Activated T-helper 9 cell treated with anti-CD3 and anti-CD28 coated beads, Interleukin-2, amount 50 U/mL, for 16 hours (primary cell): ENCODE measurements at regions not wholly inside any gene's neighbourhood (a gene's known extent, or its start where the extent isn't known, plus 50 kb on each side); places are given as distances from the start of the nearest gene placed in this dataset.

Source experiments
- DNase-seq: peaks from one replicate; pipeline ENCODE4 v3.0.0-alpha.2; 2020; ENCODE audit warnings: low read depth

GRCh38 chr1:34409689-34410229 lies 233.1 kb downstream of the C1orf94 start:
- no peak for DNase-seq

DNA sequence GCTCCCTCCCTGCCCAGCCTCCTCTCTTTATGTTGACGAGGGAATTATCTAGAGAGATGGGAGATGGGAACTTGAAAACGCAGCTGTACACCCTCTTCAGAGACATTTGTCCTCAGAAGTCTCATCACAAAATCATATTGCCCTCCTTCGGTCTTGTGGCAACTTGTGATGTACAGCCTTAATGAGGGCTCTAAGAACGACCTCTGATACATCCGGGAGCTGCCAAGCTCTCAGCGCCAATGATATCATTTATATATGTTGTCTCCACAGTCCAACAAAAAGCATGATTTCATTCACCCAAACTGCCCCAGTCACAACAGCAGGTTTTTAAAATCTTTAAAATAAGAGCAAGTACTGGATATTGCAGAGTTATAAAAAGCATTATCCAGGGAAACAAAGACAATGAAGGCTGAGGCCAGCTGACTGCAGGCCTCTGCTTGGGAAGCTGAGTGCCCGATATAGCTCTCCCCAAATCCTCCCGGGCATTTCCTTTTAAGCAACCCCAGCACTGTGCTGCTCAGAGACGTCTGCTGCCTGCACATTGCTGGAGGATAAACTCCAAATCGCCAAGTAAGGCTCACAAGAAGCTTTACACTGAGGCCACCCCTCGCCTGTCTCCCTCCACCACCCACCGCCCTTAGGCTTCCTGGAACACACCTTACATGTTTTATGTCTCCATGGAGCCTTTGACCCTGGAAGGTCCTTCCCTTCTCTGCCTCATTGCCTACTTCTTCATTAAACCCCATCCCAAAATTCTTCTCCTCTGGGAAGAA lies 236.1 kb downstream of the C1orf94 start:
- DNase-seq = no peak

DNA sequence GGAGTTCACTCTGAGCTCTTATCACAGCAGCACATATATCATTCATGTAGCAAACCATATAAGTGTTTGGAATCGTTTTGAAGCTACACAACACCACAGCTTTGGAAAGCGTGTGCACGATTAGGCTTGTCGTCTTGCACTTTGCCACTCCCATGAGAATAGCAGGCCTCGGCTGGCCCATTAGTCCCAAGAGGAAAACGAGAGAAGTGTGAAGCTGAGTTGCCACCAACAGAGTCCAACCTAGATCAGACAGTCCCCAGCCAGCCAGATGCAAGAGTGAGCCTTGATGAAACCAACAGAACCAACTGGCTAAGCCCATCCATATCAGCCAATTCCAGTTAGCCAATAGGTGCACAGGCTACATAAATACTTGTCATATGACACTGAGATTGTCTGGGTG lies 238.4 kb downstream of the C1orf94 start:
- no peak for DNase-seq

GRCh38 chr1:34418166-34418565 lies 241.5 kb downstream of the C1orf94 start:
- no peak for DNase-seq

- DNase-seq = no peak
These were observed 243.0 kb downstream of the C1orf94 start for GRCh38 chr1:34419663-34420136.

DNA sequence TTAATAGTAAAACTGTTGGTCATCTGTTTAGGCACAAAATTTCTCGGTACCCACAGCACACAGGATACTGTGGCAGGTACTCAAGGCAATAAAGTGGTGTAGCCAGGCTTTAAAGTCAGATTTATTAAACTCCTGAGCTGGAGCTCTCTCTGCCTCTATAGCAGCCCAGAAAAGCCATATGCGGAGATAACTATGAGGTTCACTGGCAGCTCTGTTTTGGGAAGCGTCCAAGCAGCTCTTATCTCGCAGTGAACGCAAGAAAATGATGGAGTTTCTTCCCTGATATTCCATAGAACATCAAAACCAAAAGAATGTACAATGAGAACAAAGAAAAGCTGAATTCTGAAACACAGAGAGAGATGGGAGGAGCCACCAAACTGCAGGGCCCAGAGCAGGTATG lies 248.3 kb downstream of the C1orf94 start:
- DNase-seq = no peak

- DNase-seq = no peak
These were observed 249.1 kb downstream of the C1orf94 start for GRCh38 chr1:34425785-34426184.

GRCh38 chr1:34426325-34426896 lies 249.7 kb downstream of the C1orf94 start:
- no peak for DNase-seq

- no peak for DNase-seq
These were observed 250.5 kb downstream of the C1orf94 start for GRCh38 chr1:34427170-34427569.

DNA sequence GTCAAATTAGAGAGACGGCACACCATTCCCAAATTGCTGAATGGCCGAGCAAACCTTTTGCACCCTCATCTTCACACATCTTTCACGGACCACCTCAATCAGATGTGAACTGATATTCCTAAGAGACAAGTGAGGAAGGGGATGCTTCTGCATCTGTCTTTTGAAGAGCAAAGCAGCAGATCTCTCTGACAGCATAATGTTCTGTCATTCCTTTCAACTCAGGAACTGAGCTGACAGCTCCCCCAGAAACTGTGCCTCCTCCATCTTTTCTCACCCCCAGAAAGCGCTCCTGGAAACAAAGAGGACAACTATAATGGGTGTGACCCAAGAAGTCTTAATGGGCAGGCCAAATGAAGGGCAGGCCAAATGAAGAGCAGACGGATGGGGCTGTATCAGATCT lies 256.4 kb downstream of the C1orf94 start:
- DNase-seq = no peak

DNA sequence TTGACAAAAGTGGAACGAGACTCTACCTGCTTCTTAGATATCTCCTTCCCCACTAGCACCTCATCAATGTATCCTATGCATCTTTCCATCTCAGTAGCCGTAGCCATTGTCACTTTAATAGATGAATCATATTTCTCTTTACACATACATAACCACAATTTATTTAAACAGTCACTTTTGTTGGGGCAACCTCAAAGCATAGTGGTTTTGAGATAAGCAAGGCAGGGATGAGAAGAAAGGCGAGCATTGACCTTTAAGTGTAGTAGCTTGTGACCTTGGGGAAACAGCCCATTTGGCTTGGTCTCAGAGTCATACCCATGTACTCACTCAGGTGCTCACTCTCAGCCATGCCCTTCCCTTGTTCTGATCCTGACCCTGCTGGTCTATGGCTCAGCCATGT lies 260.1 kb downstream of the C1orf94 start:
- no peak for DNase-seq

DNA sequence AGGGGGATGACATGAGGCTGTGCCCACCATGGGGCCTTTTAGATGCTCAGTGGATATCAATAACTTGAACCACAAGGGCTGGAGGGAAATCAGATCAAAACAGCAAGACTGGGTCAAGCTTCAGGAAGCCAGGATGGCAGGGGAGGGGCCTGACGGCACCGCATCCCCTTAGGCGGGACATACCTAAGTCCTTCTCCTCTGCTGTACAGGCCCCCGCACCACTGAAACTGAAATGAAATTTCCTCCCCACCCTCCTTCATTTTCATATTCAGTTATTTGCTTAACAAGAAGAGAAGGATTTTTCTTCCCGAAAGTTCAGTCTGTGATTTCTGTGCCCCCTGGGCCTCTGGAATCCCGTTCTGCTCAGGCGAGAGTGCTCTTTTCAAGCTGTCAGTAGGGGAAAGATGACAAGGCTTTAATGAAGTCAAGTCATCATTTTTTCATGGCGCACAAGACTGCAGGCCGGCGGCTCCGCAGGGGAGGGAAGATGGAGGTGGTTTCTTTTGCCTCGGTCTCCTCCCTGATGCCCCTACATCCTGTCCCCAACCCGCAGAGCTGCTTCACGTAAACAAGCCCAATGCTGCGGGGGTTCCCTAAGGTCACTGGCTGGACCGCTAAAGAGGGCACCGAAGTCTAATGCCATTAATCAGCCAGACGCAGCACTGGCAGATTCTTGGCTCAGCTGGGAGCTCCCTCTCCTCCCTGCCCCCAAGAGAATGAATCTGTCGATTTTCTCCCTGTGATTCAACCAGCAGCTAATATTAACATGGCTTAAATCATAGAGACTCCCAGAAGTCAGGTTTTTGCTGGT lies 264.8 kb downstream of the C1orf94 start:
- no peak for DNase-seq

GRCh38 chr1:34444516-34444915 lies 267.8 kb downstream of the C1orf94 start:
- DNase-seq = no peak

- DNase-seq = no peak
These were observed 273.6 kb downstream of the C1orf94 start for GRCh38 chr1:34450325-34450724.

GRCh38 chr1:34452451-34452850 lies 275.7 kb downstream of the C1orf94 start:
- no peak for DNase-seq

DNA sequence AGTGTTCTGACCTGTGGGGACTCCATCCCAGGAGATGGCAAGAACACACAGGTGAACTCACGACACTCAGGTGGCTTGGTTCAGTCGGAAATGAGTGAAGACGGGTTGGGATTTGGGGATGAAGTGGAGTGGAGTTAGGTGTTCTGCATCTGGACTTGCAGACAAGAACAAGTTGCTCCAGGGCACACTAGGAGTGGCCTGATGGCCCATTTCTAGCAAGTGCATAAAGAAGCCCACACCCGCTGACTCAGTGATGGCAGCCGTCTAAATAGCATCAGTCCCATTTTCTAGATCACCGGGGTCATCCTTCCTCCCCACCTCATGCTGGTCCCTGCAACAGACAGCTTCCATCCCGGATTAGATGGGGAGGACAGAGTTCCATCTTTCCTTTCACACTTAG lies 278.4 kb downstream of the C1orf94 start:
- no peak for DNase-seq

- DNase-seq = no peak
These were observed 283.5 kb downstream of the C1orf94 start for GRCh38 chr1:34460193-34460592.

GRCh38 chr1:34470401-34470800 lies 284.4 kb upstream of the GJB5 start:
- DNase-seq = no peak

GRCh38 chr1:34474566-34474965 lies 280.3 kb upstream of the GJB5 start:
- DNase-seq = no peak

GRCh38 chr1:34476371-34476770 lies 278.5 kb upstream of the GJB5 start:
- DNase-seq = no peak

GRCh38 chr1:34477632-34478141 lies 277.2 kb upstream of the GJB5 start:
- no peak for DNase-seq

DNA sequence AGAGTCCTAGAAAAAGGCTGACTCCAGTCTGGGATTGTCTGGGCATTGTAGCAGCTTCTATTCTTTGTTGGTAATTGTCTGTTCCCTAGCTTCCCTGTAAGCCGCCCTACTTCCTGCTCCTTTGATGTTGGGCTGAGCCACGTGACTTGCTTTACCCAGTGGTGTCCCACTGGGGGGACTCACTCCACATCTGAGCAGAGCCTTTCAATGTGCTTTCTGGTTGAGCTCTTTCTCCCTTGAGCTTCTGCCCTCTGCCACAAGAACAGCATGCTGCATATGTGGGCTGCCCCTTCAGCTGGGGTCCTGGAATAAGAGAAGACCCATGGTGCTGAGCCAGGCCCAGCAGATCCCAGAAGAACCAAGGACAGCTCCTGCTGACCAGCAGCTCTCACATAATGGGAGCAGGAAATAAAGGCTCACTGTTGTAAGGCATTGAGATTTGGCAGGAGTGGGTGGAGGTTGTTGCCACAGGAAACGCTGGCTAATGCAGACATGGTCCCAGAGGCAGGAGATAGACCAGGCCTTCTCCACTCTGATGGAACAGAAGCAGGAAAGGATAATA lies 276.3 kb upstream of the GJB5 start:
- no peak for DNase-seq
